Duodenal mucosa (tissue), 2 donors: ENCODE measurements at regions not wholly inside any gene's neighbourhood (a gene's known extent, or its start where the extent isn't known, plus 50 kb on each side); places are given as distances from the start of the nearest gene placed in this dataset.
"Not testable (repeated sequence)": the region's sequence is repeated elsewhere in the genome, so short reads cannot be mapped to it uniquely, and the experiment has no call there.

ENCODE experiments used
- H3K27ac ChIP-seq: one replicate; pipeline ENCODE4 v1.7.0; 2013; ENCODE audit warnings: low read depth, low read length
- H3K27me3 ChIP-seq, 2 donors: one replicate each; pipeline ENCODE4 v1.7.0; 2013; ENCODE audit warnings: low read length in 2 of 2, control low read depth in 1 of 2; ENCODE audit not compliant: insufficient read depth in 2 of 2, control insufficient read depth in 1 of 2
- H3K36me3 ChIP-seq, 2 donors: one replicate each; pipeline ENCODE4 v1.7.0; 2013; ENCODE audit warnings: low read length in 2 of 2, control low read depth in 1 of 2; ENCODE audit not compliant: insufficient read depth in 2 of 2, control insufficient read depth in 1 of 2
- H3K4me1 ChIP-seq, 2 donors: one replicate each; pipeline ENCODE4 v1.7.0; 2013; ENCODE audit warnings: low read length in 2 of 2, control low read depth in 1 of 2; ENCODE audit not compliant: insufficient read depth in 2 of 2, control insufficient read depth in 1 of 2
- H3K4me3 ChIP-seq, 2 donors: one replicate each; pipeline ENCODE4 v1.7.0; 2013; ENCODE audit warnings: low read length in 2 of 2, low read depth in 1 of 2
- H3K9ac ChIP-seq, 2 donors: one replicate each; pipeline ENCODE4 v1.7.0; 2013; ENCODE audit warnings: low read length in 2 of 2, low read depth in 1 of 2
- H3K9me3 ChIP-seq, 2 donors: one replicate each; pipeline ENCODE4 v1.7.0; 2013; ENCODE audit warnings: low read length in 2 of 2, control low read depth in 1 of 2; ENCODE audit not compliant: control insufficient read depth in 1 of 2

GRCh38 chr18:56451188-56451587 lies 187.2 kb downstream of the TXNL1 start:
- Histone ChIP-seq H3K4me3 (no peak overlapping the region), H3K36me3 (no peaks in the 10 kb centered on the region), H3K27ac (no peak overlapping the region), H3K4me1 (no peaks in the 10 kb centered on the region), H3K9ac (no peak overlapping the region), H3K27me3 (no peaks in the 10 kb centered on the region), H3K9me3 (no peaks in the 10 kb centered on the region)

GRCh38 chr18:56448751-56449150 lies 189.6 kb downstream of the TXNL1 start:
- Histone ChIP-seq H3K4me1 (peaks cover 0 to 4% of the 10 kb centered on the region in 2 donors), H3K27me3 (no peaks in the 10 kb centered on the region), H3K36me3 (no peaks in the 10 kb centered on the region), H3K4me3 (no peak overlapping the region), H3K9ac (no peak overlapping the region), H3K9me3 (no peaks in the 10 kb centered on the region), H3K27ac (no peak overlapping the region)

- Histone ChIP-seq H3K27me3 (no peaks in the 10 kb centered on the region), H3K27ac (no peak overlapping the region), H3K4me3 (no peak overlapping the region), H3K36me3 (no peaks in the 10 kb centered on the region), H3K9ac (no peak overlapping the region), H3K9me3 (no peaks in the 10 kb centered on the region), H3K4me1 (peaks cover 0 to 5% of the 10 kb centered on the region in 2 donors)
Measured at GRCh38 chr18:56445422-56445821, 193.0 kb downstream of the TXNL1 start.

- no peaks in the 10 kb centered on the region for H3K9me3 ChIP-seq
- H3K4me1 ChIP-seq = peaks cover 0 to 5% of the 10 kb centered on the region in 2 donors
- no peak overlapping the region for H3K9ac ChIP-seq
- no peaks in the 10 kb centered on the region for H3K27me3 ChIP-seq
- H3K36me3 ChIP-seq = no peaks in the 10 kb centered on the region
- H3K27ac ChIP-seq = no peak overlapping the region
- H3K4me3 ChIP-seq = no peak overlapping the region
Measured at GRCh38 chr18:56444201-56444600, 194.2 kb downstream of the TXNL1 start.

GRCh38 chr18:56443166-56443907 lies 195.1 kb downstream of the TXNL1 start:
- Histone ChIP-seq H3K27me3 (no peaks in the 10 kb centered on the region), H3K36me3 (no peaks in the 10 kb centered on the region), H3K27ac (no peak overlapping the region), H3K9me3 (no peaks in the 10 kb centered on the region), H3K4me3 (no peak overlapping the region), H3K4me1 (peaks cover 0 to 5% of the 10 kb centered on the region in 2 donors), H3K9ac (no peak overlapping the region)

- not testable (repeated sequence) for H3K9ac ChIP-seq, H3K27ac ChIP-seq, H3K9me3 ChIP-seq, H3K27me3 ChIP-seq, H3K4me3 ChIP-seq, H3K4me1 ChIP-seq, H3K36me3 ChIP-seq
Measured at GRCh38 chr18:56438480-56438879, 199.9 kb downstream of the TXNL1 start.

GRCh38 chr18:56436651-56437050 lies 201.7 kb downstream of the TXNL1 start:
- no peaks in the 10 kb centered on the region for H3K4me1 ChIP-seq
- H3K36me3 ChIP-seq = no peaks in the 10 kb centered on the region
- no peak overlapping the region for H3K4me3 ChIP-seq
- H3K27me3 ChIP-seq = no peaks in the 10 kb centered on the region
- H3K9ac ChIP-seq = no peak overlapping the region
- H3K9me3 ChIP-seq = no peaks in the 10 kb centered on the region
- no peak overlapping the region for H3K27ac ChIP-seq

- H3K4me3 ChIP-seq = no peak overlapping the region
- H3K4me1 ChIP-seq = no peaks in the 10 kb centered on the region
- no peaks in the 10 kb centered on the region for H3K27me3 ChIP-seq
- H3K27ac ChIP-seq = no peak overlapping the region
- no peaks in the 10 kb centered on the region for H3K36me3 ChIP-seq
- no peak overlapping the region for H3K9ac ChIP-seq
- no peaks in the 10 kb centered on the region for H3K9me3 ChIP-seq
Measured at GRCh38 chr18:56433919-56434318, 204.5 kb downstream of the TXNL1 start.

- no peak overlapping the region for H3K9ac ChIP-seq
- no peaks in the 10 kb centered on the region for H3K9me3 ChIP-seq
- H3K27me3 ChIP-seq = no peaks in the 10 kb centered on the region
- no peaks in the 10 kb centered on the region for H3K36me3 ChIP-seq
- no peak overlapping the region for H3K4me3 ChIP-seq
- H3K4me1 ChIP-seq = no peaks in the 10 kb centered on the region
- no peak overlapping the region for H3K27ac ChIP-seq
Measured at GRCh38 chr18:56431551-56431950, 206.8 kb downstream of the TXNL1 start.

GRCh38 chr18:56423626-56424025 lies 214.8 kb downstream of the TXNL1 start:
- no peak overlapping the region for H3K27ac ChIP-seq
- H3K9me3 ChIP-seq = no peaks in the 10 kb centered on the region
- no peak overlapping the region for H3K4me3 ChIP-seq
- no peaks in the 10 kb centered on the region for H3K27me3 ChIP-seq
- H3K4me1 ChIP-seq = no peaks in the 10 kb centered on the region
- no peak overlapping the region for H3K9ac ChIP-seq
- H3K36me3 ChIP-seq = no peaks in the 10 kb centered on the region
